Uterus (tissue), 2 donors: ENCODE measurements at regions not wholly inside any gene's neighbourhood (a gene's known extent, or its start where the extent isn't known, plus 50 kb on each side); places are given as distances from the start of the nearest gene placed in this dataset.

Source experiments
- CTCF ChIP-seq, 4 experiments: fragments of 200-600 bp in 2 of 4; fragments of 450-650 bp in 2 of 4; sonication (generic) in 2 of 4; IDR thresholded peaks; one replicate each; pipeline ENCODE4 v1.5.1; 2016 to 2019; ENCODE audit warnings: antibody characterized with exemption in 4 of 4, mild to moderate bottlenecking in 2 of 4, moderate library complexity in 1 of 4
- POLR2A ChIP-seq, 2 donors: fragments of 450-650 bp; IDR thresholded peaks; one replicate each; pipeline ENCODE4 v1.6.1; 2016; ENCODE audit warnings: antibody characterized with exemption in 2 of 2, mild to moderate bottlenecking in 1 of 2, moderate library complexity in 1 of 2

- no peak for TF ChIP-seq CTCF (IDR thresholded peaks at IDR 0.05)
- no peak for TF ChIP-seq POLR2A (IDR thresholded peaks at IDR 0.05)
Observed at GRCh38 chr2:215849771-215850170, 163.6 kb downstream of the MREG start.
